Effector memory CD4-positive, alpha-beta T cell (primary cell): ENCODE measurements at regions not wholly inside any gene's neighbourhood (a gene's known extent, or its start where the extent isn't known, plus 50 kb on each side); places are given as distances from the start of the nearest gene placed in this dataset.
"Not testable (repeated sequence)": the region's sequence is repeated elsewhere in the genome, so short reads cannot be mapped to it uniquely, and the experiment has no call there.

Source experiments
- DNase-seq, 3 donors: peaks; one replicate each; pipeline ENCODE4 v3.0.0-alpha.2; 2020
- H3K27ac ChIP-seq: 2 replicates; pipeline ENCODE4 v1.7.0; 2013; ENCODE audit warnings: mild to moderate bottlenecking, low read length, moderate library complexity; ENCODE audit not compliant: insufficient read depth, poor library complexity, severe bottlenecking
- H3K27me3 ChIP-seq: replicated peaks from 2 replicates; pipeline ENCODE4 v1.7.0; 2013; ENCODE audit warnings: mild to moderate bottlenecking, low read length; ENCODE audit not compliant: insufficient read depth, control insufficient read depth, poor library complexity, severe bottlenecking
- H3K36me3 ChIP-seq: 2 replicates; pipeline ENCODE4 v1.7.0; 2013; ENCODE audit warnings: mild to moderate bottlenecking, low read length, moderate library complexity; ENCODE audit not compliant: control insufficient read depth, insufficient read depth
- H3K4me1 ChIP-seq: 2 replicates; pipeline ENCODE4 v1.7.0; 2013; ENCODE audit warnings: low read length, mild to moderate bottlenecking; ENCODE audit not compliant: control insufficient read depth, insufficient read depth, poor library complexity, severe bottlenecking
- H3K4me3 ChIP-seq: 2 replicates; pipeline ENCODE4 v1.7.0; 2013; ENCODE audit warnings: low read length, low read depth, mild to moderate bottlenecking; ENCODE audit not compliant: insufficient read depth, poor library complexity, severe bottlenecking
- H3K9me3 ChIP-seq: 2 replicates; pipeline ENCODE4 v1.7.0; 2013; ENCODE audit warnings: mild to moderate bottlenecking, low read length, moderate library complexity; ENCODE audit not compliant: control insufficient read depth

DNA sequence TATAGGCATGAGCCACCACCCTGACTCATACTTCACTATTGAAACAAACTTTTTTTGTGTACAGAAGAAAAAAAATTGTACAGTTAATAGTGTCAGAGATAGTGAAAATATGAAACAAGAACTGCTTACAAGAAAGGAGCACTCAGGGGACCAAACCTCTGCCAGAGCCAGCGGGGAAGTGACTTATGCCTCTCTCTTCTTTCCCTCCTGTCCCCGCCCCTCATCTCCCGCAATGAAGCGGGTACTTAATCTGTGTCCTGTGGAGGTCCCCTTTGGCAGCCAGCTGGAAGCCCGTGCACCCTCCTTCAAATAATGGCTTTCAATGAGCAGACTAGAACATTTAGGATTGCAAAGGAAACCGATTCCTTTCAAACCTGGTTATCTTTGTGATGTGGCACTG is 51.5 kb downstream of the PPIAL4A start:
- not testable (repeated sequence) for H3K4me1 ChIP-seq, DNase-seq, H3K9me3 ChIP-seq, H3K27me3 ChIP-seq, H3K36me3 ChIP-seq, H3K27ac ChIP-seq, H3K4me3 ChIP-seq

DNA sequence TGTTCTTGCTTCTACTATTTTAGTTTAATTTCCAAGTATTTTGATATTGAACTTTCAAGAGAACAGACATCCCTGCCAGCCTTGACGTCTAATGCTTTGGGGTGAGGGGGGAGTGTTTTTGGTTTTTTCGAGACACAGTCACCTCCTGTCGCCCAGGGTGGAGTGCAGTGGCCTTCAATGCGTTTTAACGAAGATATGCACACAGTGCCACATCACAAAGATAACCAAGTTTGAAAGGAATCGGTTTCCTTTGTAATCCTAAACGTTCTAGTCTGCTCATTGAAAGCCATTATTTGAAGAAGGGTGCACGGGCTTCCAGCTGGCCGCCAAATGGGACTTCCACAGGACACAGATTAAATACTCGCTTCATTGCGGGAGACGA is 52.3 kb downstream of the PPIAL4A start:
- not testable (repeated sequence) for H3K9me3 ChIP-seq, DNase-seq, H3K36me3 ChIP-seq, H3K4me1 ChIP-seq, H3K27me3 ChIP-seq
- Histone ChIP-seq H3K4me3 (peak overlapping the region; percentile 45), H3K27ac (peak overlapping the region; percentile 91)

DNA sequence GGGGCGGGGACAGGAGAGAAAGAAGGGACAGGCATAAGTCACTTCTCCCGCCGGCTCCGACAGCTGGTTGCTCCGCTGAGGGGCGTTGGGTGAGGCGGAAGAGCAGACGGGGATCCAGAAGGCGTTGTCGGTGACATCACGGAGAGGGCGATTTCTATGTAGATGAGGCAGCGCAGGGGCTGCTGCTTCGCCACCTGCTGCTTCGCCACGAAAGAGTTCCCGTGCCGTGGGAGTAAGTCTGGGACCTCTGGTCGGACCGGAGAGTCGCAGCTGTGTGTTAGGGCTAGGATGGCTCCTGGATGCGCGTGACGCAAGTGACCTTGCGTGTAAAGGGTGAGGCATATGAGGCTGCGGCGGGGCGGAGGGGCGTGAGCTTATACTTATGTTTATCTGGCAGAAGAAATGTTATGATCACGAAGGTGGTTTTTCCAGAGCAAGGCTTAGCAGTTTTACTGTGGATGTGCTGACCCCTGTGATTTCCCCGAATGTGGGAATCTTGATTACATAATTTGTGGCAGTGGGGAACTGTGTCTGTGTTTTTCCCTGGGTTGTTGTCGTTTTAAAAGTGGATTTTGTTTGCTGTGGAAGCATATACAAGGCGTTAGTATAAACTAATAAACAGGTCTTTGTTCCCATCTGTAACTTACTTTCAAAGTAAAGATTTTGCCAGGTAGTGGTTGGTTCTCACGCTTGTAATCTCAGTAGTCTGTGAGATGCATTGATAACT is 52.8 kb downstream of the PPIAL4A start:
- H3K4me1 ChIP-seq, H3K36me3 ChIP-seq, H3K9me3 ChIP-seq, H3K27me3 ChIP-seq: not testable (repeated sequence)
- Histone ChIP-seq H3K4me3 (peak overlapping the region; percentile 45), H3K27ac (peak overlapping the region; percentile 91)
- peak; percentile 73 to 81 (median 73) for DNase-seq

DNA sequence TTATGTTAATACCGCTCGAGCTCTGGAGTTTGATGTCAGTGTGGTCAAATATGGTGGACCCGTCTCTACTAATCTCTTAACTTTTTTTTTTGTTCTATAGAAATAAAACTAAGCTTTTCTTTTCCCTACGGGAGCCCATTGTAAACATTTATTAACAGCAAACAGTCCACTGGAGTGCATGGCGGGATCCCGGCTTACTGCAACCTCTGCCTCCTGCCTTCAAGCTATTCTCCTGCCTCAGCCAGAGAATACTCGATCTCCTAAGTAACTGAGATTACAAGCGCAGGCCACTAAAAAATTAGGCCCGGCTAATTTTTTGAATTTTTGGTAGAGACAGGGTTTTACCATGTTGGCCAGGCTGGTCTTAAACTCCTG is 53.4 kb downstream of the PPIAL4A start:
- H3K27ac ChIP-seq: peak overlapping the region; percentile 91
- H3K36me3 ChIP-seq, DNase-seq: not testable (repeated sequence)

DNA sequence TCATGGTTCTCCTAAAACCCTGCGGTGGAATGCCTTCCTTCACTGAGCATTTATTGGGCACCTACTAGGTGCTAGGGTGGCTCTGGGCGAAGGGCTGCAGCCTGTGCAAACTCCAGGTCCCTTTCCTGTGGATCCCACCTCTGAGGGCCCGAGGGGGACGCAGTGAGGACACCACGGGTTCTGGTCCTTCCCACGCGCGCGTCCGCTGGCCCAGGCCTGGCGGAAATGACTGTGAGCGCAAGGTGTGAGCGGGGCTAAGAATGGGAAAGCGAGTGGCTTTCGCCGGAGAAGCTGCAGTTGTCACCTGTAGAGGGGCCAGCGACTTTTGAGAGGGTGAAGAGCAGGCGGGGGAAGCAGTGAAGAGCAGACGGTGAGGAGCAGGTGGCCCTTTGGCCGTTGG is 55.1 kb downstream of the PPIAL4A start:
- H3K4me3 ChIP-seq, H3K9me3 ChIP-seq, H3K27me3 ChIP-seq, H3K36me3 ChIP-seq, H3K4me1 ChIP-seq, H3K27ac ChIP-seq, DNase-seq: not testable (repeated sequence)

More for the DNA sequence above, 53.4 kb downstream of the PPIAL4A start:
- H3K4me3 ChIP-seq, H3K27me3 ChIP-seq, H3K9me3 ChIP-seq, H3K4me1 ChIP-seq: not testable (repeated sequence)

DNA sequence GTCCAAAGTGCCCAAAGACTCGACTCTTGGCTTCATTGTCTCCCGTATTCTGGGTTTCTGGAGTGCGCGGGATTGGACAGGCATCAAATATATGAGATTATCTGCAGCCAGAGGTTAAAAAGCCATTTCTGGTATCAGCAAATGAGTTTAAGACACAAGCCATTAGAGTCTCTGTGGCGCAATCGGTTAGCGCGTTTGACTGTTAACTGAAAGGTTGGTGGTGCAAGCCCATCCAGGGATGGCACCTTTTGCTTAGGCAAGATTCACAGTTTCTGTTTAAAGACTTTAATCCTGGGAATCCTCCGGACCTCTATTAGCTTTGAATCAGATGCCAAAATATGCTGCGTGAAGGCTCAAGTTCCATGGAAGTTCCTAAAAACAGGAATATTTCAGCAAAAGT is 55.6 kb downstream of the PPIAL4A start:
- not testable (repeated sequence) for H3K9me3 ChIP-seq, H3K4me3 ChIP-seq, DNase-seq, H3K36me3 ChIP-seq, H3K4me1 ChIP-seq, H3K27ac ChIP-seq, H3K27me3 ChIP-seq

DNA sequence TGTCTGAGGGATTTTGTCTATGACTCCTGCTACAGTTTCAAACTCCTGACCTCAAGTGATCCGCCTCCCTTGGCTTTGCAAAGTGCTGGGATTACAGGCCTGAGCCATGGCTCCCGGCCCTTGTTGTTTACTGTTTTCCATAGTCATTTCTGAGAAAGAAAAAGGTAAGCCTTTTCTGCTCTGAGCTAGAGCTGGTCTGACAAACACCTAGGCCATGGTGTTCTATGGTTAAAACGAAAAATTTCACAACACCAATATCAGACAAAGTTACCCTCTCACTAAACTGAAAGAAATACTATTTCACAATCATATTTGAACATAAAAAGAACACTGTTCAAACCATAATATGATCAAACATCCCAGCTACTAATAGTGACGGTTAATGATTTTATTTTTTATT is 57.5 kb downstream of the PPIAL4A start:
- not testable (repeated sequence) for H3K27me3 ChIP-seq, H3K4me3 ChIP-seq, H3K27ac ChIP-seq, DNase-seq, H3K9me3 ChIP-seq, H3K4me1 ChIP-seq, H3K36me3 ChIP-seq

DNA sequence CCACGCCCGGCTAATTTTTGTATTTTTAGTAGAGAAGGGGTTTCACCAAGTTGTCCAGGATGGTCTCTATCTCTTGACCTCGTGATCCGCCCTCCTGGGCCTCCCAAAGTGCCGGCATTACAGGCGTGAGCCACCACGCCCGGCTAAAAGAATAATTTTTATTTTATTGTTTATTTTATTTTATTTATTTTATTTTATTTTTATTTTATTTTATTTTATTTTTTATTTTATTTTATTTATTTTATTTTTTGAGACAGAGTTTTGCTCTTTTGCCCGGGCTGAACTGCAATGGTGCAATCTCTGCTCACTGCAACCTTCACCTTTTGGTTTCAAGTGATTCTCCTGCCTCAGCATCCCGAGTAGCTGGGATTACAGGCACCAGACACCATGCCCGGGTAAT is 60.2 kb downstream of the PPIAL4A start:
- DNase-seq, H3K27ac ChIP-seq, H3K4me3 ChIP-seq, H3K9me3 ChIP-seq, H3K27me3 ChIP-seq, H3K4me1 ChIP-seq, H3K36me3 ChIP-seq: not testable (repeated sequence)

DNA sequence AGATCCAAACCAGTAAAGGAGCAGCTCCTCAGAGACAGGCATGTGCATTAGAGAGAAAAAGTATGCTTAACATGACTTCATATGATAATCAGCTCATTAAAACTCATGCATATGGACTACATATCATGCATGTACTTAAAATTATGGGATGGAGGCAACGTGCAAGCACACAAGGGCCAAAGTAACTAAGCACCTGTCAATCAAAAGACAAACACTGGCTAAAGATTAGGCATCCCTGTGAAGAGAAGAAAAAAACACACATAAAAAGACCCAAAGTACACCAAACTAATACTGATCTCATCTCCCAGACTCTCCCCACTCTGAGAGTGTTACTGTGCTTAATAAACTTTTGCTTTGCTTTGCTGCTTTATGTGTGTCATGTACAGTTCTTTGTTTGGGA is 61.1 kb downstream of the PPIAL4A start:
- not testable (repeated sequence) for H3K4me1 ChIP-seq, H3K4me3 ChIP-seq, H3K27me3 ChIP-seq, H3K36me3 ChIP-seq, DNase-seq, H3K9me3 ChIP-seq, H3K27ac ChIP-seq

DNA sequence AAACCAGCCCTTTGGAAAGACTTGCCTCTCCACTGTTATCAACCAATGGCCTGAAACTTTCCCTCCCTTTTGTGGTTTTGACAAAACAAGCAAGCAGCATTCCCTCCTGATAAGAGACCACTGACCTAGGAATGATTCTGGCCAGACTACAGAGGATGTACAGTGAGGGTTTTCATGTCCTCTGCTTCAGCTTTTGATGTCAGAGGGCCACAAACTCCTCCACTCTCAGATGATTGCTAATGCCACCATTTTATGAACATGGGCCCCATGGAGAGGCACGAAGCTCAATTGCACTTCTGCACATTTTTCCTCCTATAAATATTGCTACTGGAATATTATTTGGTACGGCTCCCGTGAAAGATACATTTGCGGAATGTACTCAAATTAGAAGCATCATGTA is 61.5 kb downstream of the PPIAL4A start:
- H3K27ac ChIP-seq, H3K36me3 ChIP-seq, H3K27me3 ChIP-seq, H3K4me1 ChIP-seq, H3K9me3 ChIP-seq, DNase-seq, H3K4me3 ChIP-seq: not testable (repeated sequence)
